Stimulated activated CD4-positive, alpha-beta T cell treated with anti-CD3 and anti-CD28 coated beads, TNF-alpha, amount 100 ng/mL, for 1 hour (primary cell): ENCODE measurements at regions not wholly inside any gene's neighbourhood (a gene's known extent, or its start where the extent isn't known, plus 50 kb on each side); places are given as distances from the start of the nearest gene placed in this dataset.

Experiments
- DNase-seq, 3 donors: peaks; one replicate each; pipeline ENCODE4 v3.0.0-alpha.2; 2020; ENCODE audit warnings: low read depth in 3 of 3, low spot score in 1 of 3

DNA sequence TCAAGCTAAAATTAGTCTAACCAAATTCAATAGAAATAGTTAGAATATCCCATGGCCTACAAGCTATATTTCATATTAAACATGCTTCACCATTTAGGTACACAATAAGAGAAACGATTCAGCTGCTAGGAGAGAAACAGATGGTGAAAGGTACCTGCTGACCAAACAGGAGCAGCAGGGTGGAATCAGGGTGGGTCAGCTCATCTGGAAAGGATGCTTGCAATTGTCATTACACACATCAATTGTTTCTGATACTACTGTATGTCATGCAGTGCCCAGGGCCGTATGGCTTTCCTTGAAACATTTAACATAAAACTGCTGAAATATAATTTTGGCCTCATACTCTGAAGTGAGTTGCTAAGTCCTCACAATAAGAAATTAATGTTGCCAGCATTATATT lies 776.0 kb downstream of the DACH1 start:
- no peak for DNase-seq

GRCh38 chr13:71089056-71089455 lies 777.9 kb downstream of the DACH1 start:
- DNase-seq = no peak

DNA sequence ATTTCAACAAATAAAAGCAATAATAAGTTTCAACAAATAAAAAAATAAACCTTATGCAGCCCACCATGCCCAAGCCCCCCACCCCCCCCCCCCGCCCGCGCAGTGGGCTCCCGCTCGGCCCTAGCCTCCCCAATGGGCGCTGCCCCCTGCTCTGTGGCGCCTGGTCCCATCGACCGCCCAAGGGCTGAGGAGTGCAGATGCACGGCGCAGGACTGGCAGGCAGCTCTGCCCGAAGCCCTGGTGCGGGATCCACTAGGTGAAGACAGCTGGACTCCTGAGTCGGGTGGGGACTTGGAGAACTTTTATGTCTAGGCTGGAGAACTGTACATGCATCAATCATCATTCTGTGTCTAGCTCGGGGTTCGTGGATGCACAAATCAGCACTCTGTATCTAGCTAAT lies 779.6 kb downstream of the DACH1 start:
- no peak for DNase-seq

- no peak for DNase-seq
Measured at GRCh38 chr13:71087006-71087405, 780.0 kb downstream of the DACH1 start.

- DNase-seq = no peak
Measured at GRCh38 chr13:71082631-71083030, 784.4 kb downstream of the DACH1 start.

- DNase-seq = no peak
Measured at GRCh38 chr13:71079638-71080037, 787.4 kb downstream of the DACH1 start.

GRCh38 chr13:71068041-71068440 lies 799.0 kb downstream of the DACH1 start:
- DNase-seq = no peak

GRCh38 chr13:71067165-71067815 lies 799.7 kb downstream of the DACH1 start:
- DNase-seq = no peak

- no peak for DNase-seq
Measured at GRCh38 chr13:71056581-71056980, 810.4 kb downstream of the DACH1 start.

DNA sequence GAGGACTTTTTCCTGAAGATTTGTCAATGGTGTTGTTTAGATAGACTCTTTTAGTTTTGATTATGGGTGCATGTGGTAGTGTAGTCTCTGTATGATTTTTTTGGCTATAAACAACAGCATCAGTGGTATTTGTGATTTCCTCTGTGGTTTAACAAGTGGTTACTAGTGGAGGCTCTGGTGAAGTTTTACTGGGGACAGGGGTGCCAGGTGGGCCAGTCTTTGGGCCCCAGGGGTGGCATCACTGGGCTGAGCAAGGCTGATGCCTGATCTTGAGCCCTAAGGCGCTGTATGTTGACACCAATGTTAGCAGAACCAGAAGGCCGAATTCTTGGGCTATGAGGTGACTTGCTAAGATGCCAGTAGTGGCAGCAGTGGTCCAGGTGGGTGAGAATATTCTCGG lies 811.4 kb downstream of the DACH1 start:
- DNase-seq = no peak

- no peak for DNase-seq
Measured at GRCh38 chr13:71055047-71055446, 812.0 kb downstream of the DACH1 start.

- DNase-seq = no peak
Measured at GRCh38 chr13:71054358-71054757, 812.6 kb downstream of the DACH1 start.

DNA sequence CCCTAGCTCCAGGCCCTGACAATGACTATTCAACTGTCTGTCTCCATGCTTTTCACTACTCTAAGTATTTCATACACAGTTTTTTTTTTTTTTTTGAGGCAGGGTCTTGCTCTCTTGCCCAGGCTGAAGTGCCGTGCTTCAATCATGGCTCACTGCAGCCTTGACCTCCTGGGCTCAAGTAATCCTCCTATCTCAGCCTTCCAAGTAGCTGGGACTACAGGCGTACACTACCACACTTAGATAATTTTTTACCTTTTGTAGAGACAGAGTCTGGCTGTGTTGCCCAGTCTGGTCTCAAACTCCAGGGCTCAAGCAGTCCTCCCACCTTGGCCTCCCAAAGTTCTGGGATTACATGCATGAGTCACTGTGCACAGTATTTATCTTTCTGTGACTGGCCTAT lies 815.4 kb downstream of the DACH1 start:
- no peak for DNase-seq

GRCh38 chr13:71046360-71047079 lies 820.5 kb downstream of the DACH1 start:
- no peak for DNase-seq

GRCh38 chr13:71045101-71045500 lies 821.9 kb downstream of the DACH1 start:
- no peak for DNase-seq

- DNase-seq = no peak
Measured at GRCh38 chr13:71039440-71039839, 827.6 kb downstream of the DACH1 start.

GRCh38 chr13:71034018-71034417 lies 833.0 kb downstream of the DACH1 start:
- no peak for DNase-seq

DNA sequence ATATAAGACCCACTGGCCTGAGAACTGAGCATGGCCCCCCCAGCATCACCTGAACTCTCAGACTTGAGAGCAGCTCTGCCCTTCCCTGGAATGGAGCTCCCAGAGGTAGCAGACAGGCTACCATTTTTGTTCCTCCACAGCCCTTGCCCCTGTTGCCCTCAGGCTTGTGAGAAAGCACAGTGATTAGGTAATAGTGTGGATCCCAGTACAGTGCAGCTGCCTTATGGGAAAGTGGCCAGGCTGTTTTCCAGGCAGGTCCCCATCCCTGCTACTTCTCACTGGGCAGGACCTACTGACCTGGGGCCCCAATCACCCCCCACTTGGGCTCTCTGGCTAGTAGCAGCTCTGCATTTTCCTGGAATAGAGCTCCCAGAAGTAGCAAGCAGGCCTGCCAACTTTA lies 834.0 kb downstream of the DACH1 start:
- no peak for DNase-seq

- no peak for DNase-seq
Measured at GRCh38 chr13:71030784-71031183, 836.2 kb downstream of the DACH1 start.

DNA sequence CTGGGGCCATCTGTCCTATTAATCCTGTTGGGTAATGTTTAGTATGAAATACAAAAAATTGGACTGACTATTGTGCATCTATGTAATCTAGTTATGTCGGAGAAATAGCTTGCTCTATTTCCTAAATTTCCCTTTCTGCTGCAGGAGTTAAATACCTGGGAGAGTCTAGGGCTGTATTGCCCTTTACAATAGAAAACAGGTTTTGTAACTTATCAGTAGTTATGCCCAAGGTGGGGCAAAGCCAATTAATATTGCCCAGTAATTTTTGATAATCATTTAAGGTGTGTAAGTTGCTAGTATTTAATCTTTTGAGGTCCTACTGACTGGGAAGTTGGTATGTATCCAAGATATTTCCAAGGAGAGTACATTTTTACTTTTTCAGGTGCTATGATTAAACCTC lies 838.1 kb downstream of the DACH1 start:
- no peak for DNase-seq

- DNase-seq = no peak
Measured at GRCh38 chr13:71021825-71022422, 845.1 kb downstream of the DACH1 start.

DNA sequence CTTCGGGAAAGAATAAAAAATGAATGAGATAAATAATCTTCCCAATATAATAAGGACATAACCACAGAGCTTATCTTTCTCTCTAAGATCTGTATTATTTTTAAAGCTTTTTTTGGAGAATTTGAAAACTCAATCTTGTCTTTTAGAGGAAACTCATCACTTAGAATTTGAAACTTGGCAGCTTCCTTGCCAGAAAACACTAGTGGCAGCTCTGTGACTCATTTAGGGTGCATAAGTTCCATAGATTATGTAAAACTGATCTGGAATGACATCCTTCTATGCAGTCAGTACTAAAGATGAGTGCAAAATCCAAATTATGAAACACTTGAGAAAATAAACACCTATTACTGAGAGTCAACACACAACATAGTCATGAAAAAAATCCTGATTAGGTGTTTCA lies 848.0 kb downstream of the DACH1 start:
- DNase-seq = no peak

DNA sequence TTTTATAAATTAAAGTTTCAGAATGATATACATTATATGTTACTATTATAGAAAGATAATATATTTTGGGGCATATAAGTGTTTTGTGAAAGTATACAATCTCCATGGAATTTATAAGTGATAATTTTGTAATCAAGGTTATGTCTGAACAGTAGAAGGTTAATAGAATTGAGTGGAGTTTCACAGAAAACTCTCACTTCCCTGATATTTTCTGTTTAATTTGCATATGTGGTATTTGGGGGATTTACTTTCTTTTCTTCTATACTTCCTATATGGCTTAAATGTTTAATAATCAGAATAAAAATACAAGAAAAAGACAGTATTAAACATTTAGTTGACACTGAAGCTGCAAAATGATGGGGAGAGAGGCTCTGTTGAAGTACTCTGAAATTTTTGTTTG lies 848.5 kb downstream of the DACH1 start:
- no peak for DNase-seq
